Activated CD8-positive, alpha-beta memory T cell treated with anti-CD3 and anti-CD28 coated beads, Interleukin-2, amount 50 U/mL, for 24 hours (primary cell): ENCODE measurements at regions not wholly inside any gene's neighbourhood (a gene's known extent, or its start where the extent isn't known, plus 50 kb on each side); places are given as distances from the start of the nearest gene placed in this dataset.
"Not testable (repeated sequence)": the region's sequence is repeated elsewhere in the genome, so short reads cannot be mapped to it uniquely, and the experiment has no call there.

Experiments
- DNase-seq: peaks from one replicate; pipeline ENCODE4 v3.0.0-alpha.2; 2020; ENCODE audit errors: extremely low read depth

GRCh38 chr21:28532446-28532845 is 460.2 kb downstream of the LTN1 start:
- DNase-seq, result no peak

- no peak for DNase-seq
These were observed 469.3 kb downstream of the LTN1 start for GRCh38 chr21:28523367-28523766.

GRCh38 chr21:28522014-28522799 is 470.5 kb downstream of the LTN1 start:
- DNase-seq, result no peak

GRCh38 chr21:28518630-28519029 is 474.0 kb downstream of the LTN1 start:
- no peak for DNase-seq

- peak; percentile 9 for DNase-seq
These were observed 475.6 kb downstream of the LTN1 start for GRCh38 chr21:28516991-28517592.

- no peak for DNase-seq
These were observed 476.7 kb downstream of the LTN1 start for GRCh38 chr21:28516021-28516420.

- DNase-seq, result no peak
These were observed 479.2 kb downstream of the LTN1 start for GRCh38 chr21:28513428-28513827.

GRCh38 chr21:28509031-28509430 is 483.6 kb downstream of the LTN1 start:
- DNase-seq, result no peak

- no peak for DNase-seq
These were observed 484.6 kb downstream of the LTN1 start for GRCh38 chr21:28508126-28508525.

- no peak for DNase-seq
These were observed 496.2 kb downstream of the LTN1 start for GRCh38 chr21:28496517-28496916.

GRCh38 chr21:28492127-28492526 is 500.6 kb downstream of the LTN1 start:
- DNase-seq, result no peak

GRCh38 chr21:28489821-28490350 is 502.8 kb downstream of the LTN1 start:
- DNase-seq, result no peak

- no peak for DNase-seq
These were observed 503.5 kb downstream of the LTN1 start for GRCh38 chr21:28489162-28489561.

GRCh38 chr21:28487455-28488070 is 505.1 kb downstream of the LTN1 start:
- DNase-seq, result no peak

- DNase-seq, result no peak
These were observed 507.2 kb downstream of the LTN1 start for GRCh38 chr21:28485301-28486022.

GRCh38 chr21:28483301-28484035 is 509.2 kb downstream of the LTN1 start:
- no peak for DNase-seq

GRCh38 chr21:28482657-28483056 is 510.0 kb downstream of the LTN1 start:
- DNase-seq, result no peak

- no peak for DNase-seq
These were observed 512.2 kb downstream of the LTN1 start for GRCh38 chr21:28480470-28480869.

- DNase-seq, result no peak
These were observed 519.0 kb downstream of the LTN1 start for GRCh38 chr21:28473530-28474220.

- DNase-seq, result not testable (repeated sequence)
These were observed 520.1 kb downstream of the LTN1 start for GRCh38 chr21:28472543-28472942.

GRCh38 chr21:28464988-28465387 is 527.7 kb downstream of the LTN1 start:
- DNase-seq, result no peak
